ENCODE measurements at regions not wholly inside any gene's neighbourhood (a gene's known extent, or its start where the extent isn't known, plus 50 kb on each side); places are given as distances from the start of the nearest gene placed in this dataset.

DNA sequence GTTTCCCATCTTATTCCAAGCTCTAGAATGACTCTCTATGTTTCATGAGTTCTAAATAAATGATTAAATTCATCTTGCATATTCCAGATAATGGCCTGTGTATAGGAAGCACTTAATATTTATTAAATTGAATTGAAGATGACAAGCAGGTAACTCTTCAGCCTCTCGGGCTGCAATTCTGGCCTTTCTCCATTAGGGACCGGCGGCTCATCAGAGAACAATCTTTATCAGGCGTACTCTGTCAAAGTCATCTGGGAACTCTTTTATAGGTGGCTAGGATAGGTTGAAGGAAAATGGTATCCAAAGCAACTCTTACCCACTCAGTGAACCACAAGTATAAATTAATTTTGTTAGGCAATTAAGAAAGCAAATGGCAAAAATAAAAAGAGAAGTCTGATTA is 308.5 kb downstream of the NOL4 start:
- peaks cover 3% of the 10 kb centered on the region for H3K9me3 Mint-ChIP-seq
- POLR2A ChIA-PET, result no interaction called here
- H3K27me3 Mint-ChIP-seq, result no peaks in the 10 kb centered on the region
- ATAC-seq (no peak), DNase-seq (no peak)
- H3K4me1 Mint-ChIP-seq (ENCODE audit: low read depth), result no peaks in the 10 kb centered on the region
- no peaks in the 10 kb centered on the region for H3K36me3 Mint-ChIP-seq (ENCODE audit: low read depth)
- CTCF ChIA-PET, result no interaction called here
- TF ChIP-seq, protein P1, sequence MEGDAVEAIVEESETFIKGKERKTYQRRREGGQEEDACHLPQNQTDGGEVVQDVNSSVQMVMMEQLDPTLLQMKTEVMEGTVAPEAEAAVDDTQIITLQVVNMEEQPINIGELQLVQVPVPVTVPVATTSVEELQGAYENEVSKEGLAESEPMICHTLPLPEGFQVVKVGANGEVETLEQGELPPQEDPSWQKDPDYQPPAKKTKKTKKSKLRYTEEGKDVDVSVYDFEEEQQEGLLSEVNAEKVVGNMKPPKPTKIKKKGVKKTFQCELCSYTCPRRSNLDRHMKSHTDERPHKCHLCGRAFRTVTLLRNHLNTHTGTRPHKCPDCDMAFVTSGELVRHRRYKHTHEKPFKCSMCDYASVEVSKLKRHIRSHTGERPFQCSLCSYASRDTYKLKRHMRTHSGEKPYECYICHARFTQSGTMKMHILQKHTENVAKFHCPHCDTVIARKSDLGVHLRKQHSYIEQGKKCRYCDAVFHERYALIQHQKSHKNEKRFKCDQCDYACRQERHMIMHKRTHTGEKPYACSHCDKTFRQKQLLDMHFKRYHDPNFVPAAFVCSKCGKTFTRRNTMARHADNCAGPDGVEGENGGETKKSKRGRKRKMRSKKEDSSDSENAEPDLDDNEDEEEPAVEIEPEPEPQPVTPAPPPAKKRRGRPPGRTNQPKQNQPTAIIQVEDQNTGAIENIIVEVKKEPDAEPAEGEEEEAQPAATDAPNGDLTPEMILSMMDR (IDR thresholded peaks at IDR 0.05), result no peak
- intact Hi-C loops (cut with micrococcal nuclease), result no loop called here
- no peak overlapping the region for H3K4me3 Mint-ChIP-seq
- no peak overlapping the region for H3K27ac Mint-ChIP-seq

DNA sequence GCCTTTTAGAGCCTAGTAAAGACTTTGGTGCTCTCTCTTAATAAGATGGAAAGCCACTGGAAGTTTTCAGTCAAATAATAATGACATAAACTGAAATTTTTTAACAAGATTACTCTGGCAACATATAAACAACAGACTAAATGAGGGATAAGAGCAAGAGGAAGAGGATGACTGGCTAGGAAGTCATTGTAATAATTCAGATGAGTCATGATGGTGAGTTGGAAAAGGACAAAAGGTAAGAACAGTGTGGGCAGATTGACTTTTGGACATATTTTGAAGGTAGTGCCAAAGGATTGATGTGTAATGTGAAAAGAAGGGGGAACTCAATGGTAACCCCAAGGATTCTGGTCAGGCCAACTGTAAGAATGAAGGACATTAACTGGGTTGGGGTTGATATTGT is 310.3 kb downstream of the NOL4 start:
- Mint-ChIP-seq H3K36me3 (ENCODE audit: low read depth) (no peaks in the 10 kb centered on the region), H3K27me3 (no peaks in the 10 kb centered on the region), H3K27ac (no peak overlapping the region), H3K4me1 (ENCODE audit: low read depth) (no peaks in the 10 kb centered on the region), H3K9me3 (peaks cover 3% of the 10 kb centered on the region), H3K4me3 (no peak overlapping the region)
- CTCF ChIA-PET, result no interaction called here
- POLR2A ChIA-PET, result no interaction called here
- TF ChIP-seq, protein P1 (IDR thresholded peaks at IDR 0.05), result no peak
- DNase-seq (no peak), ATAC-seq (no peak)
- intact Hi-C loops (cut with micrococcal nuclease), result no loop called here

DNA sequence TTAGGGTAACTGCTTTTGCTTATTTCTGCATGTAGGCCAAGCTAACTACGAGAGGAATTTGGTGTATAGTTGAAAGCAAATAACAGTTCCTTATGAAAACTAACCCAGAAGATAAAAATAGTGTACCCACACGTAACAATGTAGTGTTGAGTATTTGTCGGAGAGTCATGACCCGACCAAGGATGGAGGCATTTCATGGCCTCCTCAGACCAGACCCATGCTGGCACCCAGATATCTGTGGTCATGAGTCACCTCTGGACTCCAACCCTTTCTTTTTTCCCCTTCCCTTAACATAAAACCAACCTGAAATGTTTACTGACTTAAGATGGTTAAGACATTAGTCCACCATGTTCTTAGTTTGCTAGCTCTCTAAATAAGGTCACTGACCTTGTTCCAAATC is 318.7 kb downstream of the NOL4 start:
- POLR2A ChIA-PET, result no interaction called here
- TF ChIP-seq, protein P1 (IDR thresholded peaks at IDR 0.05), result no peak
- intact Hi-C loops (cut with micrococcal nuclease), result no loop called here
- ATAC-seq (no peak), DNase-seq (no peak)
- Mint-ChIP-seq H3K27ac (no peak overlapping the region), H3K4me1 (ENCODE audit: low read depth) (no peaks in the 10 kb centered on the region), H3K27me3 (no peaks in the 10 kb centered on the region), H3K36me3 (ENCODE audit: low read depth) (no peaks in the 10 kb centered on the region), H3K4me3 (no peak overlapping the region), H3K9me3 (peaks cover 18% of the 10 kb centered on the region)
- CTCF ChIA-PET, result interaction anchor here (0.5 kb wide), 1 partner anchor 318 kb away, joined by 3 read pairs; no protein-coding TSS in a partner anchor

DNA sequence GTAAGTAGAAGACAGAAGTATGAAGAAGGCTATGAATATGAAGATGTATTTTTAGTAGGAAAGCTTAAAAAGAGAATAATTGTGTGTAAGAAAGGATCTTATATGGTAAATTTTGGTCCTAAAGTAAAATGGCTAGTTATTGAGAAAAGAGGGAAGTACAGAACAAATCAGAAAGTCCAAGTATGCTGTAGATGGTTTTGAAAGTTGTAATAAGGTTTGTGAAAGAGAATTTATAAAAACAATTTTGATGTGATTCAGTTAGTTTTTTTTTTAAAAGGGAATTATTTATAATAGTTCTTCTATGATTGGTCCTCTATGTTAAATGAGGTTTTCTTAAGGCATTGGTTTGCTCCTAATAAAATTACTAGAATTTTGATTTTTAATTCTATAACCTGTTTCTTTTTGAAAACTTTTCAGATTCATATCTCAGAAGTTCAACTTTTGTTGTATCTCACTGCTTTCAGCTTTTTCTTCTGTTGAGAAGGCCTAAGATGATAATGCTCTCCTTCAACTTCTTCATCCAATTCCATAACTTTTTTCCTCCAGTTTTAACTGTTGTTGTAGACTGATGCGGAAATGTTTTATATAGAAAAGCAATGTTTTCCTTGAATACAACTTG is 322.7 kb downstream of the NOL4 start:
- ChIA-PET CTCF (no interaction called here), POLR2A (no interaction called here)
- H3K27me3 Mint-ChIP-seq, result no peaks in the 10 kb centered on the region
- TF ChIP-seq, protein P1 (IDR thresholded peaks at IDR 0.05), result no peak
- DNase-seq (no peak), ATAC-seq (no peak)
- intact Hi-C loops (cut with micrococcal nuclease), result no loop called here
- no peaks in the 10 kb centered on the region for H3K4me1 Mint-ChIP-seq (ENCODE audit: low read depth)
- H3K9me3 Mint-ChIP-seq, result peaks cover 27% of the 10 kb centered on the region
- H3K36me3 Mint-ChIP-seq (ENCODE audit: low read depth), result no peaks in the 10 kb centered on the region
- no peak overlapping the region for H3K27ac Mint-ChIP-seq
- no peak overlapping the region for H3K4me3 Mint-ChIP-seq

DNA sequence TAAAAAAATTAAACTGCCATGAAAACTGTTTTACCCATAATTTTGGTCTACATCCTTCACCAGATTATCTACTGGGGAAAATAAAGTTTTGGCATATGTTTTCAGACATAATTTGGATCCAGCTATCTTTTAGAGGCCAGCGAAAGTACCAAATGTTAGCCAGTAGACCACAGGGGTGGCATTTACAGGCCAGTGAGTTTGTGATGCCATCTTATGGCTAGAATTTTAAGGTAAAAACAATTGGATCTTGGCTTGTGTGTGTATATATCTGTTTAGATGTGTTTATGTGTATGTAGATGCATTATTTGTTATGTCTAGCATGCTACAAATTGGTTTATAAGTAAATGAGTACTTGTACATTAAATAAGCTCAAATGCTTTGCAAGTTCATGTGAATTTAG is 322.6 kb downstream of the ASXL3 start:
- no peaks in the 10 kb centered on the region for H3K4me1 Mint-ChIP-seq (ENCODE audit: low read depth)
- DNase-seq (no peak), ATAC-seq (no peak)
- TF ChIP-seq, protein P1 (IDR thresholded peaks at IDR 0.05), result no peak
- intact Hi-C loops (cut with micrococcal nuclease), result no loop called here
- no peak overlapping the region for H3K4me3 Mint-ChIP-seq
- ChIA-PET CTCF (no interaction called here), POLR2A (no interaction called here)
- H3K9me3 Mint-ChIP-seq, result peaks cover 25% of the 10 kb centered on the region
- no peak overlapping the region for H3K27ac Mint-ChIP-seq
- H3K27me3 Mint-ChIP-seq, result no peaks in the 10 kb centered on the region
- H3K36me3 Mint-ChIP-seq (ENCODE audit: low read depth), result no peaks in the 10 kb centered on the region
